ENCODE measurements at regions not wholly inside any gene's neighbourhood (a gene's known extent, or its start where the extent isn't known, plus 50 kb on each side); places are given as distances from the start of the nearest gene placed in this dataset.

GRCh38 chr5:175118700-175119309 lies 325.2 kb downstream of the DRD1 start:
- TF ChIP-seq, protein P1, sequence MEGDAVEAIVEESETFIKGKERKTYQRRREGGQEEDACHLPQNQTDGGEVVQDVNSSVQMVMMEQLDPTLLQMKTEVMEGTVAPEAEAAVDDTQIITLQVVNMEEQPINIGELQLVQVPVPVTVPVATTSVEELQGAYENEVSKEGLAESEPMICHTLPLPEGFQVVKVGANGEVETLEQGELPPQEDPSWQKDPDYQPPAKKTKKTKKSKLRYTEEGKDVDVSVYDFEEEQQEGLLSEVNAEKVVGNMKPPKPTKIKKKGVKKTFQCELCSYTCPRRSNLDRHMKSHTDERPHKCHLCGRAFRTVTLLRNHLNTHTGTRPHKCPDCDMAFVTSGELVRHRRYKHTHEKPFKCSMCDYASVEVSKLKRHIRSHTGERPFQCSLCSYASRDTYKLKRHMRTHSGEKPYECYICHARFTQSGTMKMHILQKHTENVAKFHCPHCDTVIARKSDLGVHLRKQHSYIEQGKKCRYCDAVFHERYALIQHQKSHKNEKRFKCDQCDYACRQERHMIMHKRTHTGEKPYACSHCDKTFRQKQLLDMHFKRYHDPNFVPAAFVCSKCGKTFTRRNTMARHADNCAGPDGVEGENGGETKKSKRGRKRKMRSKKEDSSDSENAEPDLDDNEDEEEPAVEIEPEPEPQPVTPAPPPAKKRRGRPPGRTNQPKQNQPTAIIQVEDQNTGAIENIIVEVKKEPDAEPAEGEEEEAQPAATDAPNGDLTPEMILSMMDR (IDR thresholded peaks at IDR 0.05), result no peak
- no peak for TF ChIP-seq POLR2A (IDR thresholded peaks at IDR 0.05)

Data from esophagus squamous epithelium (tissue), 4 donors.